Adrenal gland (tissue), 9 donors: ENCODE measurements at regions not wholly inside any gene's neighbourhood (a gene's known extent, or its start where the extent isn't known, plus 50 kb on each side); places are given as distances from the start of the nearest gene placed in this dataset.

Experiments used
- DNase-seq, 7 donors: peaks; one replicate each; pipeline ENCODE4 v3.0.0-alpha.2; 2019 to 2020
- H3K27ac ChIP-seq, 5 donors: fragments of 200-600 bp; sonication (generic) in 4 of 5; 1 replicate in 3 of 5; 2 replicates in 2 of 5; pipeline versions ENCODE4 v1.5.1 to v1.8.0; 2016 to 2020; ENCODE audit warnings: mild to moderate bottlenecking in 1 of 5
- H3K27me3 ChIP-seq: fragments of 200-600 bp; 2 replicates; pipeline ENCODE4 v1.8.0; 2021
- H3K36me3 ChIP-seq, 2 donors: fragments of 200-600 bp; replicated peaks in 1 of 2; 1 replicate in 1 of 2; 2 replicates in 1 of 2; pipeline versions ENCODE4 v1.5.1 to v1.8.0; 2018 to 2022
- H3K4me1 ChIP-seq, 2 donors: fragments of 200-600 bp; replicated peaks in 1 of 2; 1 replicate in 1 of 2; 2 replicates in 1 of 2; pipeline versions ENCODE4 v1.5.1 to v1.8.0; 2018 to 2021
- H3K4me3 ChIP-seq, 4 donors: fragments of 200-600 bp; sonication (generic) in 3 of 4; one replicate each; pipeline ENCODE4 v1.5.1; 2016 to 2018
- H3K9me3 ChIP-seq, 3 donors: fragments of 200-600 bp; sonication (generic) in 1 of 3; replicated peaks in 1 of 3; 1 replicate in 2 of 3; 2 replicates in 1 of 3; pipeline versions ENCODE4 v1.5.1 to v1.8.0; 2016 to 2021
- CTCF ChIP-seq, 6 experiments: fragments of 450-650 bp in 4 of 6; fragments of 200-600 bp in 2 of 6; sonication (generic) in 1 of 6; IDR thresholded peaks; 1 replicate in 5 of 6; 2 replicates in 1 of 6; pipeline versions ENCODE4 v1.5.1 to v1.8.0; 2016 to 2021; ENCODE audit warnings: antibody characterized with exemption in 6 of 6, mild to moderate bottlenecking in 2 of 6, moderate library complexity in 1 of 6
- POLR2A ChIP-seq, 2 donors: fragments of 450-650 bp; IDR thresholded peaks; one replicate each; pipeline ENCODE4 v1.6.1; 2017; ENCODE audit warnings: antibody characterized with exemption in 2 of 2, mild to moderate bottlenecking in 2 of 2, moderate library complexity in 1 of 2
- WGBS, 4 donors: extraction: QIAGEN DNeasy Blood & Tissue Kit in 2 of 4; methylation state at CpG; one replicate each; pipeline versions ENCODE4 v1.1.5 to v1.1.7; 2013 to 2017; 5-methylcytosine and 5-hydroxymethylcytosine counted together
- intact Hi-C, 2 donors: fragments of 100-400 bp; cut with DNase I; formaldehyde crosslinking; loops; one replicate each; pipeline versions ENCODE4 v1.14.1 to v1.15.0; 2022 to 2023
- donor health status: healthy with polysubstance abuse.
- donor health status: Bipolar disorder and iron deficiency.
- donor health status: DM: yes; HTN: yes; CAD: no.
- donor health status: DM: no; HTN: no; CAD: no.
- donor health status: DM: no; HTN: no; CAD: no.

GRCh38 chr6:147789430-147789947 is 281.0 kb downstream of the SAMD5 start:
- WGBS, 4 donors, result 71 to 84% (median 83%) methylated on average over 4 of the region's 4 CpGs
- intact Hi-C loops, result no loop called here
- no peak overlapping the region for H3K27ac ChIP-seq
- TF ChIP-seq CTCF (IDR thresholded peaks at IDR 0.05), result no peak
- H3K27me3 ChIP-seq, result no peaks in the 10 kb centered on the region
- no peaks in the 10 kb centered on the region for H3K9me3 ChIP-seq
- no peak overlapping the region for H3K4me3 ChIP-seq
- H3K4me1 ChIP-seq, result no peaks in the 10 kb centered on the region
- no peak for DNase-seq
- H3K36me3 ChIP-seq, result no peaks in the 10 kb centered on the region

GRCh38 chr6:147793871-147794643 is 285.6 kb downstream of the SAMD5 start:
- no peak overlapping the region for H3K4me3 ChIP-seq
- H3K27ac ChIP-seq, result no peak overlapping the region
- WGBS, 4 donors, result 61 to 78% (median 66%) methylated on average over 2 of the region's 2 CpGs
- no peak for DNase-seq
- intact Hi-C loops, result no loop called here
- TF ChIP-seq CTCF (IDR thresholded peaks at IDR 0.05) (no peak), POLR2A (IDR thresholded peaks at IDR 0.05) (no peak)
- no peaks in the 10 kb centered on the region for H3K4me1 ChIP-seq
- H3K9me3 ChIP-seq, result no peaks in the 10 kb centered on the region
- H3K27me3 ChIP-seq, result no peaks in the 10 kb centered on the region
- H3K36me3 ChIP-seq, result no peaks in the 10 kb centered on the region

DNA sequence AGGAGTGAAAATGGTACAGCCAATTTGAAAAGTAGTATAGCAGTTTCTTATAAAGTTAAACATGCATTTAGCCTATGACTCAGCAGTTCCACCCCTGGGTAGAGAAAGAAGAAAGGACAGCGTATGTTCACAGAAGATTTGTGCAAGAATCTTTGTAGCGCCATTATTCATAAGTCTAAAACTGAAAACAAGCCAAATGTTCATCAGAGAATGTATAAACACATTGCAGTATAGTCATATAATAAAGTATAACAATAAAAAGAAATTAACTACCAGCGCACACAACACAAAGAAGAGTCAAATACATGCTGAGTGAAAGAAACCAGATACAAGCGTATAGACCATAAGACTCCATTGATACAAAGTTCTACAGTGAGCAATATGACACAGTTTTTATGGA is 294.0 kb downstream of the SAMD5 start:
- Histone ChIP-seq H3K4me3 (no peak overlapping the region), H3K27me3 (no peaks in the 10 kb centered on the region), H3K27ac (no peak overlapping the region), H3K9me3 (no peaks in the 10 kb centered on the region), H3K36me3 (no peaks in the 10 kb centered on the region), H3K4me1 (no peaks in the 10 kb centered on the region)
- intact Hi-C loops, result no loop called here
- 85 to 90% (median 90%) methylated on average over 4 of the region's 4 CpGs for WGBS, 4 donors
- DNase-seq, result no peak
- TF ChIP-seq CTCF (IDR thresholded peaks at IDR 0.05), result no peak
- TF ChIP-seq POLR2A (IDR thresholded peaks at IDR 0.05), result no peak

- TF ChIP-seq CTCF (IDR thresholded peaks at IDR 0.05) (no peak), POLR2A (IDR thresholded peaks at IDR 0.05) (no peak)
- intact Hi-C loops, result no loop called here
- 50 to 70% (median 63%) methylated on average over 1 of the region's 1 CpG for WGBS, 4 donors
These were observed 296.7 kb downstream of the SAMD5 start for GRCh38 chr6:147805155-147805554.

More at GRCh38 chr6:147805155-147805554, 296.7 kb downstream of the SAMD5 start:
- Histone ChIP-seq H3K27me3 (no peaks in the 10 kb centered on the region), H3K4me1 (no peaks in the 10 kb centered on the region), H3K4me3 (no peak overlapping the region), H3K27ac (no peak overlapping the region), H3K9me3 (no peaks in the 10 kb centered on the region), H3K36me3 (no peaks in the 10 kb centered on the region)
- no peak for DNase-seq
